HG03565 (cell line): ENCODE measurements at regions not wholly inside any gene's neighbourhood (a gene's known extent, or its start where the extent isn't known, plus 50 kb on each side); places are given as distances from the start of the nearest gene placed in this dataset.
"Not testable (repeated sequence)": the region's sequence is repeated elsewhere in the genome, so short reads cannot be mapped to it uniquely, and the experiment has no call there.

Source experiments
- ATAC-seq: cut with Tn5 transposase; IDR thresholded peaks from one replicate; pipeline ENCODE4 v1.9.1; 2021; ENCODE audit warnings: mild to moderate bottlenecking, moderate library complexity; ENCODE audit not compliant: unreplicated experiment

GRCh38 chr2:43149482-43150107 lies 76.8 kb downstream of the ZFP36L2 start:
- ATAC-seq, result no peak

DNA sequence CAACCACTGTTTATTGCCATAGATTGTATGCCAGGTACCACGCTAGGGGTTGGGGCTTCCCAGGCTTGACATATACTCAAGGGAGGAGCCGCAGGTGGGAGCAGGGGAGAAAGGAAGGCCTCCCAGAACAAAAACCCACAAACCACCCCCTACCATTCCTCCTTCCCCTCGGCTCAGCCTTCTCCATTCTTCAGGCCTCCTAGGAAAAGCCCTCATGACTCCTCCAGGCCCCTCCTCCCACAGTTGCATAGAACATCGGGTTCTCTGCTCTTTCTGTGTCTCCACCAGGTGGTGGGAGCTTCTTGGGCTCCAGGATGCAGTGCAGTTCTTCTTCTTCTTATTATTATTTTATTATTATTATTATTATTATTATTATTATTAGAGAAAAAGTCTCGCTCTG lies 80.3 kb downstream of the ZFP36L2 start:
- no peak for ATAC-seq

DNA sequence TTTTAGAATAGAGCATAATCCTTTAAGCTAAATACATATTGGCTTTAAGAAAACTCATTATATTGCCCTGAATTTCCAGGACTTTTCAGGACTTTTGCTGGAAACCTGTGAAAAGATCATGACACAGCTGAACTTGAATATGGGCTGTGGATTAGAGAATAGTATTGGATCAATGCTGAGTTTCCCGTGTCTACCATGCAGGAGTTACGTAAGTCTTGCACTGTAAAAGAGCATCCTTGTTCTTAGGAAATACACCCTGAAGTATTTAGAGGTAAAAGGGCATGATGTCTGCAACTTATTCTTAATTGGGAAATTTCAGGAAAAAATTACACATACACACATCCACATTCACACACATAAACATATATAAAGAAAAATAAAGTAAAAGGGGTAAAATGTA lies 82.1 kb downstream of the ZFP36L2 start:
- ATAC-seq, result no peak

GRCh38 chr2:43143756-43144155 lies 82.7 kb downstream of the ZFP36L2 start:
- no peak for ATAC-seq

DNA sequence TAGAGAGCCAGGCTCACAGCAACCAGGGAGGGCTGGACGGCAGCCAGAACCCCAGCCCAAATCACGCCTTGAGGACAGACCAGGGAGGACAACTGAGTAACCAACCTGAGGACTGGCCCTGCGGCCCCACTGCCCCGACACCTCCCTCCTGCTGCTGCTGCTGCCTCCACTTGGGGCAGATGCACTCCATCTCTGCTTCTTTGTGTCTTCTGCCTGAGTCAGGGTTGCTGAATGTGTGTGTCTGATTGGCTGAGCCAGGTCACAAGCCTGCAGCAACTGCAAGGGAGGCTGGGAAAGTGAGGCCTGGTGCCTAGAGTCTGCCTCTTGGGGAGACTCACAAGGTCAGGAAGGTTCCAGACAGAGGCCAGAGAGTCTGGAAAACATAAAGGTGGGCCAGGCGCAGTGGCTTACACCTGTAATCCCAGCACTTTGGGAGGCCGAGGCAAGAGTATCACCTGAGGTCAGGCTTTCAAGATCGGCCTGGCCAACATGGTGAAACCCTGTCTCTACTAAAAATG lies 83.4 kb downstream of the ZFP36L2 start:
- no peak for ATAC-seq

DNA sequence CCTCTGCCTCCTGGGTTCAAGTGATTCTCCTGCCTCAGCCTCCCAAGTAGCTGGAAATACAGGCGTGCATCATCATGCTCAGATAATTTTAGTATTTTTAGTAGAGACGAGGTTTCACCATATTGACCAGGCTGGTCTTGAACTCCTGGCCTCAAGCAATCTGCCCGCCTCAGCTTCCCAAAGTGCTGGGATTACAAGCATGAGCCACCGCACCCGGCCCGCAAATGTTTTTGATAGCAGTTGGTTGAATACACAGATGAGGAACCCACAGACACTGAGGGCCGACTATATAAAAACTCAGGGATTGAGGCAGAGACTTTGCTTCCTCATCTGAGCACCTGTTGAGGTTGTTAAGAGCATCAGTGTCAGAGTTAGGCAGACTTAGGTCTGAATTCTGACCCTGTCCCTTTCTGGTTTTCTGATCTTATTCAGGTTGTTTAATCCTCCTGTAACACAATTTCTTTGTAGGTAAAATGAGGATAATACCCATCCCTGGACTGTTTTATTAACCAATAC lies 84.7 kb downstream of the ZFP36L2 start:
- ATAC-seq, result not testable (repeated sequence)

GRCh38 chr2:43139996-43140621 lies 86.3 kb downstream of the ZFP36L2 start:
- ATAC-seq, result peak; percentile 56

GRCh38 chr2:43139501-43139900 lies 86.9 kb downstream of the ZFP36L2 start:
- no peak for ATAC-seq

DNA sequence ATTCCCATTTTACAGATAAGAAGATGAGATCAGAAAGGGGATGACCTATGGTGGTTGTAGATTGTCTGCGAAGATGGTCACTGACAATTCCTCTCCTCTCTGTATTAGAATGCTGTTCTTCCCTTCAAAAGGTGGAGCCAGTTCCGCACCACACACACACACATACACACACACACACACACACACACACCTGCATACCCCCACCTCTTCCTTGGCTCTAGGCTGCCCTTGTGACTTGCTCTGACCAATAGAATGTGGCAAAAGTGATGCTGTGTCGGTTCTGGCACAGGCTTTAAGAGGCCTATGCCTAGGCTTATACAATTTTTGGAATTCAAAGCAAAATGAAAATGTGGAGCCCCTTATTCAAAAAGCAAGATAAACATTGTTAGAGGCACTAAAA lies 88.0 kb downstream of the ZFP36L2 start:
- no peak for ATAC-seq

DNA sequence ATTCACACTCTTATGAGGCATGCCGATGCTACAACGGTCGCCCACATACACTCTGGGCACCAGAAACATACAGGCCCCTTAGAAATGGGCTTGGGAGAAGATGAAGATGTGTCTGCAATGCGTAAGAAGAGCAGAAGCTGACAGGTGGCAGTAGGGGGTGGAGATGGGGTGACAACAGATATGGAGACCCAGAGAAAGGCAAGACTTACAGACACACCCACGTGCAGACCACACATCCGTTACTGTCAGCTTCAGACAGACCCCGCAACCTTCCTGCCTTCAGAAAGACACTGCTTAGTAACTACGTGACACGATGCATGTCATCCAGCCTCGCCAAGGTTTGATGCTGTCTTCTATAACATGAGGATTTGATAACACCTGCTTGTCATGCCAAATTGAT lies 89.5 kb downstream of the ZFP36L2 start:
- ATAC-seq, result no peak

DNA sequence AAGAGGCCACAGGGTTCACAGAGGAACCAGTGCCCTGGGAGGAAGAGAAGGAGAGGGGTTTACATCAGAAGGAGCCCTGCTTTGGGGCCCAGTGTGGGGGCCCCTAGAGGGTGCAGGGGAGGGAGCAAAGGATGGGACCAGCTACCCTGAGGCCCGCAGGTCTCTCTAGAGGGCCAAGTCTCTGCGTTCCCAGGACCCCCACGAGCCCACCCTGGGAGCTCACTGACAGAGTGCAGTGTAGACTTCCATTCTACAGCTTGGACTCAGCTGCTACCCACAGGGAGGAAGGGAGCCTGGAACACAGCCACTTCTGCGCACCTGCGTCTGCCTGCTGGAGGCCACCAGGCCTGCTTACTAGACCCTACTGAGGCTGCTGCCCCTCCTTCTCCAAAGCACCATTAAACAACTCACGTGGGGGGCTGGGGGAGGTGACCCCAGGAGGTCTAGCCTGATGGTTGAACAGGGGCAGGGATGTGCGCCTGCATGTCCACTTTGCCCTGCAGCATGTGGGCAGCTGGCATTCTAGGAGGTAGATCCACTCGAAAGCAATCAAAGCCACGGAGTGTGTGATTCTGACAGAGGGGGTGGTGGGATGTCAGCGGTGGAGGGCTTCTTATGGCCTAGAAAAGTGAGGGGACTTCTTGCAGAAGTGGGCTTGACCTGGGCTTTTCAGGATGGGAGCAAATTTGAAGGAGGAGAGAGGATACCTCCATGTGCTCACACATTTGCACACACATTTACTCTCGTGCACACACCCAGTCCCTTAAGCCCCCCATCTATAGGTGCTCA lies 90.2 kb downstream of the ZFP36L2 start:
- ATAC-seq, result no peak

DNA sequence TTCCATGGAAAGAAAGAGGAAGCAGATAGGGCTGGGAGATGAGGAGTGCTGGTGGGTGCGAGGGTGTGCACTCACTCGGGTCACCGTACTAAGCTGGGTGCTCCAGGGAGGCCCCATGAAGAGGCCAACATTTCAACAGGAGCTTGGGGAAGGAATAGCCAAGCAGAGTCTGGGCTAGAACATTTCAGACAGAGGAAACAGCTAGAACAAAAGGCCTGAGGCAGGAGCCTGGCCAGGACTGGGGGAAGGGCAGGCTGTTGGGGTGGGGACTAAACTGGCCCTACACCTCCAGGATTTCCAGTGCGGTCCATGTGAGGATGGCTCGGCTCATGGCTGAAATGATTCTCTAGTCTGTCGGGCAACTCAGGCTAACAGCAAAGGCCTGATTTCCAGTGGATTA lies 90.8 kb downstream of the ZFP36L2 start:
- ATAC-seq, result no peak

- ATAC-seq, result no peak
Observed at GRCh38 chr2:43134571-43134889, 91.9 kb downstream of the ZFP36L2 start.

- no peak for ATAC-seq
Observed at GRCh38 chr2:43133708-43134570, 92.5 kb downstream of the ZFP36L2 start.

GRCh38 chr2:43133336-43133707 lies 93.1 kb downstream of the ZFP36L2 start:
- ATAC-seq, result no peak

GRCh38 chr2:43132683-43133301 lies 93.6 kb downstream of the ZFP36L2 start:
- ATAC-seq, result no peak

DNA sequence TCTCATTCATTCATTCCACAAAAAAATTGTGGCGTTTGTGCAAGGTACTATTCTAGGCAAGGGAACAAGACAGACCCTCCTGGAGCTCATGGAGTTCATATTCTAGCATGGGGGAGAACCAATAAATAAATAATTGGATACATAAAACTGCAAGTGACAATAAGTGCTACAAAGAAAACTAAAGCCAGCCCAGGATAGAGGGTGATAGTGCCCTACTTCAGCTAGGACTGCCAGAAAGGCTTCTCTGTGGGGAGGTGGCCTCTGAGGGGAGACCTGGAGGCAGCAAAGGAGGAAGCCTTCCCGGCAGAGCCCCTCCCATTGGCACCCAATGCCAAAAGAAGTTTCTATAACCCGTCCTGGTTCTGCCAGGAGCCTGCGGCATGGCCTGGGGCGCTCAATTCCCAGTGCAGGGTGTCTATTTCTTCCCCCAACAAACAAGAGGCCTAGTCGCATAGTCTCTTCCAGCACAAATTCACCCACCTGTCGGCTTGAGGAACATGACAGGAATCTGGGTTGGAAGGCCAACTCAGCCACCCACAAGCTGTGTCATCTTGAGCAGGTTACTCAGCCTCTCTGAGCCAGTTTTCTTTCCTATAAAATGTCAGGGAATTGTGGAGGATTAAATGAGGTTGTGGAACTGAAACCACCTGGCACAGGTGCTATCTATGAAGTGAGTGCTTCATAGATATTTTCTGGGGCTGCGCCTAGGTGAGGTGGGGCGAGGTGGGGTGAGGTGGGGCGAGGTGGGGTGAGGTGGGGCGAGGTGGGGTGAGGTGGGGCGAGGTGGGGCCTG lies 94.3 kb downstream of the ZFP36L2 start:
- ATAC-seq, result no peak

GRCh38 chr2:43131051-43131889 lies 95.1 kb downstream of the ZFP36L2 start:
- ATAC-seq, result no peak

DNA sequence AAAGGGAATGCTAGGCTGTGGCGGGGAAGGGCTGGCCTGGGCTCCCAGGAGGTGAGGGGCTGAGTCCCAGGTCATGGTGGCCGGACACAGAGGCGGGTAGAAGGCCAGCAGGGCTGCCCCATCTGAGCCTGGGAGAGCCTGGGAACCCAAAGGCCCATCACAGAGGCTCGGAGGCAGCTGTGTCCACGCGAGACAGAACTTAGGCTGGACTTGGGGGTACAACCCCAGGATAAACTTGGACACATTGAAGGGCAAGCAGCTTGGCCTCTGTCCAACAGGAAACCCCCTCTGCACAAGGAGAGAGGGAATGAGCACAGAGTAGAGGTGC lies 95.9 kb downstream of the ZFP36L2 start:
- ATAC-seq, result no peak
